ENCODE measurements at regions not wholly inside any gene's neighbourhood (a gene's known extent, or its start where the extent isn't known, plus 50 kb on each side); places are given as distances from the start of the nearest gene placed in this dataset.

DNA sequence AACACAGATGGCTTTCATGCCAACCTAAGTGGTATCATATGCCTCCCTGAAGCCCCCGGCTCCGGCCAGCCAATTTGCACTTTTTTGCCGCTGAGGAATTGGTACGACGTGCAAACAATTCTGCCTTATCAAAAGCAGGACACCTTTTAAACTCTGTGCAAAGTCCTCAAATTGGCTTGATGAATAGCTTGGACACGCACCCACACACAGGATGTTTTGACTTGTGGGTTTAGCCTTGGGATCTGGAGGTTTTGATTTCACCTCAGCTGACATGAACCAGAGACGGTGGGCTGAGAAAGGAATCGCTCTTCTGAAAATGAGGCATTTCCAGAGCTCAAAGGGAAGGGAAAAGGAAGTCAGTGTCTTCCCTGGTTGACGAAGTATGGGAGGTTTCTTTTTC lies 110.8 kb upstream of the SHOX start:
- POLR2A ChIA-PET, result no interaction called here
- no peaks in the 10 kb centered on the region for H4K20me1 ChIP-seq (ENCODE audit: insufficient read depth)
- no peaks in the 10 kb centered on the region for H3K9me2 ChIP-seq
- H3K4me3 ChIP-seq (ENCODE audit: low read depth in 2 of 2, low read length in 1 of 2), result no peak overlapping the region
- H3K36me3 ChIP-seq (replicated peaks in 1 of 2; ENCODE audit: control insufficient read depth in 1 of 2, insufficient read depth in 2 of 2, low read length in 1 of 2), result no peaks in the 10 kb centered on the region
- CTCF ChIA-PET, result no interaction called here
- H3K9ac ChIP-seq, result no peak overlapping the region
- DNase-seq, result no peak
- H3K27me3 ChIP-seq (ENCODE audit: insufficient read depth), result peaks cover 12% of the 10 kb centered on the region
- no peaks in the 10 kb centered on the region for H3F3A ChIP-seq (replicated peaks; ENCODE audit: insufficient read depth)
- TF ChIP-seq NFIC (IDR thresholded peaks at IDR 0.05; ENCODE audit: borderline replicate concordance) (no peak), MXI1 (IDR thresholded peaks at IDR 0.05; ENCODE audit: low read depth, low read length) (no peak), NRF1 (IDR thresholded peaks at IDR 0.05; ENCODE audit: low read depth, low read length) (no peak), JUND (IDR thresholded peaks at IDR 0.05) (no peak), RCOR1 (IDR thresholded peaks at IDR 0.05; ENCODE audit: low read length) (no peak)
- TF ChIP-seq, protein P1, sequence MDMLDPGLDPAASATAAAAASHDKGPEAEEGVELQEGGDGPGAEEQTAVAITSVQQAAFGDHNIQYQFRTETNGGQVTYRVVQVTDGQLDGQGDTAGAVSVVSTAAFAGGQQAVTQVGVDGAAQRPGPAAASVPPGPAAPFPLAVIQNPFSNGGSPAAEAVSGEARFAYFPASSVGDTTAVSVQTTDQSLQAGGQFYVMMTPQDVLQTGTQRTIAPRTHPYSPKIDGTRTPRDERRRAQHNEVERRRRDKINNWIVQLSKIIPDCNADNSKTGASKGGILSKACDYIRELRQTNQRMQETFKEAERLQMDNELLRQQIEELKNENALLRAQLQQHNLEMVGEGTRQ (IDR thresholded peaks at IDR 0.05; ENCODE audit: borderline replicate concordance, low read depth, low read length), result no peak
- H3K27ac ChIP-seq (ENCODE audit: low read depth in 2 of 2, low read length in 1 of 2), result no peak overlapping the region
- no peaks in the 10 kb centered on the region for H3K9me3 ChIP-seq
- H2AFZ ChIP-seq (ENCODE audit: low read depth), result no peak overlapping the region
- H3K4me1 ChIP-seq (ENCODE audit: control insufficient read depth in 1 of 2, insufficient read depth in 2 of 2, low read depth in 1 of 2, low read length in 1 of 2), result no peaks in the 10 kb centered on the region
- 12% methylated on average over 9 of the region's 9 CpGs for WGBS (ENCODE audit: low lambda C conversion rate)
- H3K79me2 ChIP-seq (ENCODE audit: insufficient read depth), result no peaks in the 10 kb centered on the region
- H3K4me2 ChIP-seq, result no peak overlapping the region

DNA sequence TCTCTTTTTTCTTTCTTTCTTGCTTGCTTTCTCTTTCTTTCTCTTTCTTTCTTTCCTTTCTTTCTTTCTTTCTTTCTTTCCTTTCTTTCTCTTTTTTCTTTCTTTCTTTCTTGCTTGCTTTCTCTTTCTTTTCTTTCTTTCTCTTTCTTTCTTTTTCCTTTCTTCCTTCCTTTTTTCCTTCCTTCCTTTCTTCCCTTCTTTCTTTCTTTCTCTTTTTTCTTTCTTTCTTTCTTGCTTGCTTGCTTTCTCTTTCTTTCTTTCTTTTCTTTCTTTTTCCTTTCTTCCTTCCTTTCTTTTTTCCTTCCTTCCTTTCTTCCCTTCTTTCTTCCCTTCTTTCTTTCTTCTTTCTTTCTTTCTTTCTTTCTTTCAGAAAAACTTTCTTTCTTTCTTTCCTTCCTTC lies 108.1 kb upstream of the SHOX start:
- Histone ChIP-seq H2AFZ (ENCODE audit: low read depth) (no peak overlapping the region), H3K27ac (ENCODE audit: low read depth in 2 of 2, low read length in 1 of 2) (no peak overlapping the region), H4K20me1 (ENCODE audit: insufficient read depth) (no peaks in the 10 kb centered on the region), H3K27me3 (ENCODE audit: insufficient read depth) (peaks cover 10% of the 10 kb centered on the region), H3K4me3 (ENCODE audit: low read depth in 2 of 2, low read length in 1 of 2) (no peak overlapping the region), H3K9me2 (no peaks in the 10 kb centered on the region), H3K36me3 (replicated peaks in 1 of 2; ENCODE audit: control insufficient read depth in 1 of 2, insufficient read depth in 2 of 2, low read length in 1 of 2) (no peaks in the 10 kb centered on the region), H3K4me2 (no peak overlapping the region), H3K9ac (no peak overlapping the region), H3K4me1 (ENCODE audit: control insufficient read depth in 1 of 2, insufficient read depth in 2 of 2, low read depth in 1 of 2, low read length in 1 of 2) (no peaks in the 10 kb centered on the region), H3F3A (replicated peaks; ENCODE audit: insufficient read depth) (no peaks in the 10 kb centered on the region), H3K79me2 (ENCODE audit: insufficient read depth) (no peaks in the 10 kb centered on the region), H3K9me3 (no peaks in the 10 kb centered on the region)
- TF ChIP-seq FOSL2 (IDR thresholded peaks at IDR 0.05; ENCODE audit: borderline replicate concordance, low read depth), result no peak
- TF ChIP-seq SIN3A (IDR thresholded peaks at IDR 0.05; ENCODE audit: borderline replicate concordance, low read depth, low read length), result no peak
- TF ChIP-seq EP300 (IDR thresholded peaks at IDR 0.05; ENCODE audit: borderline replicate concordance in 1 of 2, low read depth in 1 of 2, low read length in 1 of 2), result no peak
- TF ChIP-seq RFX5 (IDR thresholded peaks at IDR 0.05; ENCODE audit: low read length), result no peak
- no peak for TF ChIP-seq ELF1 (IDR thresholded peaks at IDR 0.05)
- TF ChIP-seq, protein P2, sequence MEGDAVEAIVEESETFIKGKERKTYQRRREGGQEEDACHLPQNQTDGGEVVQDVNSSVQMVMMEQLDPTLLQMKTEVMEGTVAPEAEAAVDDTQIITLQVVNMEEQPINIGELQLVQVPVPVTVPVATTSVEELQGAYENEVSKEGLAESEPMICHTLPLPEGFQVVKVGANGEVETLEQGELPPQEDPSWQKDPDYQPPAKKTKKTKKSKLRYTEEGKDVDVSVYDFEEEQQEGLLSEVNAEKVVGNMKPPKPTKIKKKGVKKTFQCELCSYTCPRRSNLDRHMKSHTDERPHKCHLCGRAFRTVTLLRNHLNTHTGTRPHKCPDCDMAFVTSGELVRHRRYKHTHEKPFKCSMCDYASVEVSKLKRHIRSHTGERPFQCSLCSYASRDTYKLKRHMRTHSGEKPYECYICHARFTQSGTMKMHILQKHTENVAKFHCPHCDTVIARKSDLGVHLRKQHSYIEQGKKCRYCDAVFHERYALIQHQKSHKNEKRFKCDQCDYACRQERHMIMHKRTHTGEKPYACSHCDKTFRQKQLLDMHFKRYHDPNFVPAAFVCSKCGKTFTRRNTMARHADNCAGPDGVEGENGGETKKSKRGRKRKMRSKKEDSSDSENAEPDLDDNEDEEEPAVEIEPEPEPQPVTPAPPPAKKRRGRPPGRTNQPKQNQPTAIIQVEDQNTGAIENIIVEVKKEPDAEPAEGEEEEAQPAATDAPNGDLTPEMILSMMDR (IDR thresholded peaks at IDR 0.05), result no peak
- ChIA-PET POLR2A (no interaction called here), CTCF (no interaction called here)
- DNase-seq, result no peak
